ENCODE measurements at regions not wholly inside any gene's neighbourhood (a gene's known extent, or its start where the extent isn't known, plus 50 kb on each side); places are given as distances from the start of the nearest gene placed in this dataset.

- no peaks in the 10 kb centered on the region for H3K9me3 ChIP-seq
Observed at GRCh38 chr3:80998022-80998421, 763.4 kb downstream of the GBE1 start.

GRCh38 chr3:80997622-80998021 lies 763.8 kb downstream of the GBE1 start:
- Histone ChIP-seq H3K4me3 (no peak overlapping the region), H3K36me3 (no peaks in the 10 kb centered on the region), H3K27me3 (replicated peaks; ENCODE audit: insufficient read depth) (no peaks in the 10 kb centered on the region), H3K9me3 (no peaks in the 10 kb centered on the region), H3K27ac (no peak overlapping the region), H3K4me1 (replicated peaks) (no peaks in the 10 kb centered on the region)
- no peak for TF ChIP-seq CTCF (IDR thresholded peaks at IDR 0.05)
- no peak for TF ChIP-seq POLR2AphosphoS5 (IDR thresholded peaks at IDR 0.05)
- TF ChIP-seq POLR2A (IDR thresholded peaks at IDR 0.05), result no peak
- DNase-seq (ENCODE audit: low spot score), result no peak
- intact Hi-C loops (cut with DNase I), result no loop called here
- 40% methylated on average over 3 of the region's 3 CpGs for WGBS

More at GRCh38 chr3:80998022-80998421, 763.4 kb downstream of the GBE1 start:
- DNase-seq (ENCODE audit: low spot score), result no peak
- Histone ChIP-seq H3K4me3 (no peak overlapping the region), H3K36me3 (no peaks in the 10 kb centered on the region), H3K4me1 (replicated peaks) (no peaks in the 10 kb centered on the region), H3K27me3 (replicated peaks; ENCODE audit: insufficient read depth) (no peaks in the 10 kb centered on the region), H3K27ac (no peak overlapping the region)
- WGBS, result 91% methylated on average over 2 of the region's 2 CpGs
- intact Hi-C loops (cut with DNase I), result no loop called here
- TF ChIP-seq POLR2AphosphoS5 (IDR thresholded peaks at IDR 0.05), result no peak
- TF ChIP-seq CTCF (IDR thresholded peaks at IDR 0.05), result no peak
- TF ChIP-seq POLR2A (IDR thresholded peaks at IDR 0.05), result no peak

GRCh38 chr3:80994767-80995166 lies 766.7 kb downstream of the GBE1 start:
- Histone ChIP-seq H3K27ac (no peak overlapping the region), H3K27me3 (replicated peaks; ENCODE audit: insufficient read depth) (no peaks in the 10 kb centered on the region), H3K4me1 (replicated peaks) (no peaks in the 10 kb centered on the region), H3K4me3 (no peak overlapping the region), H3K36me3 (no peaks in the 10 kb centered on the region), H3K9me3 (no peaks in the 10 kb centered on the region)
- 93% methylated on average over 2 of the region's 2 CpGs for WGBS
- TF ChIP-seq POLR2A (IDR thresholded peaks at IDR 0.05) (no peak), POLR2AphosphoS5 (IDR thresholded peaks at IDR 0.05) (no peak), CTCF (IDR thresholded peaks at IDR 0.05) (no peak)
- no peak for DNase-seq (ENCODE audit: low spot score)
- intact Hi-C loops (cut with DNase I), result no loop called here

- Histone ChIP-seq H3K9me3 (no peaks in the 10 kb centered on the region), H3K27me3 (replicated peaks; ENCODE audit: insufficient read depth) (no peaks in the 10 kb centered on the region), H3K4me3 (no peak overlapping the region), H3K27ac (no peak overlapping the region), H3K36me3 (no peaks in the 10 kb centered on the region), H3K4me1 (replicated peaks) (no peaks in the 10 kb centered on the region)
- DNase-seq (ENCODE audit: low spot score), result no peak
- intact Hi-C loops (cut with DNase I), result no loop called here
- no peak for TF ChIP-seq POLR2A (IDR thresholded peaks at IDR 0.05)
- TF ChIP-seq CTCF (IDR thresholded peaks at IDR 0.05), result no peak
- no peak for TF ChIP-seq POLR2AphosphoS5 (IDR thresholded peaks at IDR 0.05)
- WGBS, result 83% methylated on average over 3 of the region's 3 CpGs
Observed at GRCh38 chr3:80994085-80994665, 767.3 kb downstream of the GBE1 start.

GRCh38 chr3:80993241-80993945 lies 768.1 kb downstream of the GBE1 start:
- no peak overlapping the region for H3K27ac ChIP-seq
- intact Hi-C loops (cut with DNase I), result no loop called here
- WGBS, result 38% methylated on average over 2 of the region's 2 CpGs
- no peaks in the 10 kb centered on the region for H3K27me3 ChIP-seq (replicated peaks; ENCODE audit: insufficient read depth)
- H3K4me1 ChIP-seq (replicated peaks), result no peaks in the 10 kb centered on the region
- no peaks in the 10 kb centered on the region for H3K36me3 ChIP-seq
- no peak overlapping the region for H3K4me3 ChIP-seq
- H3K9me3 ChIP-seq, result no peaks in the 10 kb centered on the region
- DNase-seq (ENCODE audit: low spot score), result no peak
- TF ChIP-seq CTCF (IDR thresholded peaks at IDR 0.05) (no peak), POLR2AphosphoS5 (IDR thresholded peaks at IDR 0.05) (no peak), POLR2A (IDR thresholded peaks at IDR 0.05) (no peak)

Data from prostate gland (tissue), 2 donors.